ENCODE measurements at regions not wholly inside any gene's neighbourhood (a gene's known extent, or its start where the extent isn't known, plus 50 kb on each side); places are given as distances from the start of the nearest gene placed in this dataset.
A peak's percentile ranks its signal among the peaks of the same experiment; 100 is the strongest.

DNA sequence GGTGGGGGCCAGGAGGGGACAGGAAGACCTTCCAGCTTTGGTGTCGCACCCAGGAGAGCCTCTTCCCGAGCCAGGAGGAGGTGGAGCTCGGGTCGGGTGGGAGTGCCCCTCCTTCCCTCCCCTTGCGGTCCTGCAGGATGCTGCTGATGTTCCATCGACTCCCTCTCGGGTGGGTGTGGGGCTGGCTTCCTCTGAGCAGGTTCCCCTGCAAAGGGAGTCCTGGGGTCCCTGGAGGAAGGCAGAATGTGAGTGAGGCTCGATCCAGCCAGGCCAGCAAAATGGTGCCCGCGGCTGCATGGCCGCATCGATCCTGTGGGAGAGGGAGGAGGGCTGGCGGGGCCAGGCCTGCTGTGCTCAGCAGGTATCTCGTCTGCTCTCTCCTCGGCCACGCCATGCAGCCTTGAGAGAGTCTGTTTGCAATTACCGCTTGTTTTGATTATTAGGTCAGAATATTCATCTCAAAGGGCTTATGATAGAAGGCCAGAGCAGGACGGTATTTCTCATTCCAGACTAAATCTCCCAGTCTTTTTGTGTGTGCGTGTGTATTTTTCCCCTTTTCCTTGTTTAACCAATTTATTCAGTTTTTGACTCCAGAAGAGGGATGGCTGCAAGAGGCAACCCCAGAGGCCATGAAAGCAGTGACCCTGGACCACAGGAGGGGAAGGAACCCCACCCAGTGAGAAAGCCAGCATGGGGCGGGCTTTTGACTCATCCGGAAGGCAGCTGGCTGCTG lies 137.3 kb upstream of the ZMIZ1 start:
- H3K27ac ChIP-seq (ENCODE audit: low read length), result no peak overlapping the region
- peak overlapping the region; percentile 1; the same call in 1 of the 2 replicates for H3K4me2 ChIP-seq (ENCODE audit: low read length)
- no peak overlapping the region for H3K4me3 ChIP-seq (ENCODE audit: low read length)
- peaks cover 35% of the 10 kb centered on the region for H3K4me1 ChIP-seq (ENCODE audit: insufficient read depth, low read length)
- H3K9me3 ChIP-seq (ENCODE audit: low read length), result no peaks in the 10 kb centered on the region
- ATAC-seq (peak; percentile 47), DNase-seq (peak; percentile 92)
- no peaks in the 10 kb centered on the region for H3K79me2 ChIP-seq (ENCODE audit: low read length)
- H4K20me1 ChIP-seq (ENCODE audit: low read length), result no peaks in the 10 kb centered on the region
- no peak overlapping the region for H3K9ac ChIP-seq (ENCODE audit: low read length)
- no peak for TF ChIP-seq EZH2 (IDR thresholded peaks at IDR 0.05; ENCODE audit: low read length, unreplicated experiment)
- TF ChIP-seq EZH2phosphoT487 (IDR thresholded peaks at IDR 0.05; ENCODE audit: borderline replicate concordance, low read length), result no peak
- TF ChIP-seq, protein P1, sequence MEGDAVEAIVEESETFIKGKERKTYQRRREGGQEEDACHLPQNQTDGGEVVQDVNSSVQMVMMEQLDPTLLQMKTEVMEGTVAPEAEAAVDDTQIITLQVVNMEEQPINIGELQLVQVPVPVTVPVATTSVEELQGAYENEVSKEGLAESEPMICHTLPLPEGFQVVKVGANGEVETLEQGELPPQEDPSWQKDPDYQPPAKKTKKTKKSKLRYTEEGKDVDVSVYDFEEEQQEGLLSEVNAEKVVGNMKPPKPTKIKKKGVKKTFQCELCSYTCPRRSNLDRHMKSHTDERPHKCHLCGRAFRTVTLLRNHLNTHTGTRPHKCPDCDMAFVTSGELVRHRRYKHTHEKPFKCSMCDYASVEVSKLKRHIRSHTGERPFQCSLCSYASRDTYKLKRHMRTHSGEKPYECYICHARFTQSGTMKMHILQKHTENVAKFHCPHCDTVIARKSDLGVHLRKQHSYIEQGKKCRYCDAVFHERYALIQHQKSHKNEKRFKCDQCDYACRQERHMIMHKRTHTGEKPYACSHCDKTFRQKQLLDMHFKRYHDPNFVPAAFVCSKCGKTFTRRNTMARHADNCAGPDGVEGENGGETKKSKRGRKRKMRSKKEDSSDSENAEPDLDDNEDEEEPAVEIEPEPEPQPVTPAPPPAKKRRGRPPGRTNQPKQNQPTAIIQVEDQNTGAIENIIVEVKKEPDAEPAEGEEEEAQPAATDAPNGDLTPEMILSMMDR (conservative IDR thresholded peaks at IDR 0.05; ENCODE audit: low read depth, low read length), result no peak
- no peaks in the 10 kb centered on the region for H3K36me3 ChIP-seq (ENCODE audit: low read depth, low read length)
- ChIA-PET CTCF (no interaction called here), POLR2A (ENCODE audit: unreplicated experiment) (no interaction called here)
- no TSS peak for BruUV-seq (replicated peaks)
- H3K27me3 ChIP-seq (ENCODE audit: low read length), result no peaks in the 10 kb centered on the region
- no peak overlapping the region for H2AFZ ChIP-seq (ENCODE audit: low read length)
- intact Hi-C loops (cut with micrococcal nuclease), result no loop called here
- H3K9me2 ChIP-seq (replicated peaks; ENCODE audit: low read length), result no peaks in the 10 kb centered on the region
- H3F3A ChIP-seq (ENCODE audit: low read length, unreplicated experiment), result peaks cover 6% of the 10 kb centered on the region

DNA sequence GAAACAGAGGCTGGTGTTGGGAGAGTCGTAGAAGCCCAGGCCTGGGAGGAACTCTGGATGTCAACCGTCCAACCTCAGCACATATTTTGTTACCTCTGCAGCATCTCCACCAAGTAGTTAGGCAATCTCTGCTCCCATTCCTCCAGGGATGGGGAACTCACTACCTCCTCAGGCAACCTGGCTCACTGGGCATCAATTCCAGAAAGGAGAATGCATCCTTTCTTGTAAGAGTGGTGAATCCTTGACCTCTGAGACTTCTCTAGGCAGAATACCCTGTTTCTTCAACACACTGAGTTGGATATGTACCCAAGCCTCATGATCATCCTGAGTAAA lies 136.7 kb upstream of the ZMIZ1 start:
- TF ChIP-seq EZH2 (IDR thresholded peaks at IDR 0.05; ENCODE audit: low read length, unreplicated experiment) (no peak), EZH2phosphoT487 (IDR thresholded peaks at IDR 0.05; ENCODE audit: borderline replicate concordance, low read length) (no peak)
- TF ChIP-seq, protein P1 (conservative IDR thresholded peaks at IDR 0.05; ENCODE audit: low read depth, low read length), result no peak
- Histone ChIP-seq H3K4me1 (ENCODE audit: insufficient read depth, low read length) (peaks cover 31% of the 10 kb centered on the region), H3K27ac (ENCODE audit: low read length) (no peak overlapping the region)

DNA sequence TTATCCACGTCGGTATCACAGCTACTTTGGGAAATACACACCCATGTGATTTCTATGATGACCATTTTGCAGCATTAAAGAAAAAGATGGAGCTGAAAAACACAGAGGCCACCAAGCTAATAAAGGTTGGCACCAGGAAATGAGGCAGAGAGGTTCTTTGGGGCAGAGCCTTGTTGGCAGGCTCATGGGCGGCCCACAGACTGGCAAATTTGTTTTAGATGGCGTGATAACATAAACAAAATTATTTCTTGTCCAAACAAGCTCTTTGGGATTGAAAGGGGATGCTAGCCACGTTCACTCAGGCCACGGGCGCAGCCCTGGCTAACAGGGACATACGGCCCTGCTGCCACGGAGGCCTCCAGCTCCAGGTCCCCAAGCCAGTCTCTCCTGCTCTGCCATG lies 135.9 kb upstream of the ZMIZ1 start:
- DNase-seq (no peak), ATAC-seq (no peak)
- Histone ChIP-seq H3K9ac (ENCODE audit: low read length) (no peak overlapping the region), H2AFZ (ENCODE audit: low read length) (no peak overlapping the region), H3K4me2 (ENCODE audit: low read length) (no peak overlapping the region), H3F3A (ENCODE audit: low read length, unreplicated experiment) (no peaks in the 10 kb centered on the region), H3K27me3 (ENCODE audit: low read length) (no peaks in the 10 kb centered on the region), H3K4me3 (ENCODE audit: low read length) (no peak overlapping the region), H3K36me3 (ENCODE audit: low read depth, low read length) (no peaks in the 10 kb centered on the region), H3K9me2 (replicated peaks; ENCODE audit: low read length) (no peaks in the 10 kb centered on the region), H4K20me1 (ENCODE audit: low read length) (no peaks in the 10 kb centered on the region), H3K4me1 (ENCODE audit: insufficient read depth, low read length) (peaks cover 31% of the 10 kb centered on the region), H3K27ac (ENCODE audit: low read length) (no peak overlapping the region), H3K79me2 (ENCODE audit: low read length) (no peaks in the 10 kb centered on the region), H3K9me3 (ENCODE audit: low read length) (no peaks in the 10 kb centered on the region)
- ChIA-PET POLR2A (ENCODE audit: unreplicated experiment) (no interaction called here), CTCF (no interaction called here)
- TF ChIP-seq EZH2 (IDR thresholded peaks at IDR 0.05; ENCODE audit: low read length, unreplicated experiment), result no peak
- TF ChIP-seq, protein P1 (conservative IDR thresholded peaks at IDR 0.05; ENCODE audit: low read depth, low read length), result no peak
- no TSS peak for BruUV-seq (replicated peaks)
- intact Hi-C loops (cut with micrococcal nuclease), result no loop called here

More for the DNA sequence above, 136.7 kb upstream of the ZMIZ1 start:
- DNase-seq, result no peak
- H3K9ac ChIP-seq (ENCODE audit: low read length), result no peak overlapping the region
- CTCF ChIA-PET, result no interaction called here
- H3K4me3 ChIP-seq (ENCODE audit: low read length), result no peak overlapping the region
- H3K79me2 ChIP-seq (ENCODE audit: low read length), result no peaks in the 10 kb centered on the region
- H3K4me2 ChIP-seq (ENCODE audit: low read length), result peak overlapping the region; percentile 1; the same call in 1 of the 2 replicates
- ATAC-seq, result no peak
- no peaks in the 10 kb centered on the region for H3K27me3 ChIP-seq (ENCODE audit: low read length)
- POLR2A ChIA-PET (ENCODE audit: unreplicated experiment), result no interaction called here
- intact Hi-C loops (cut with micrococcal nuclease), result no loop called here
- BruUV-seq (replicated peaks), result no TSS peak
- no peaks in the 10 kb centered on the region for H3K9me2 ChIP-seq (replicated peaks; ENCODE audit: low read length)
- no peaks in the 10 kb centered on the region for H3K36me3 ChIP-seq (ENCODE audit: low read depth, low read length)
- no peak overlapping the region for H2AFZ ChIP-seq (ENCODE audit: low read length)
- H3F3A ChIP-seq (ENCODE audit: low read length, unreplicated experiment), result peaks cover under 1% of the 10 kb centered on the region
- H4K20me1 ChIP-seq (ENCODE audit: low read length), result no peaks in the 10 kb centered on the region
- H3K9me3 ChIP-seq (ENCODE audit: low read length), result no peaks in the 10 kb centered on the region

Data from PC-3 (cell line).